HL-60 (cell line): ENCODE measurements at regions not wholly inside any gene's neighbourhood (a gene's known extent, or its start where the extent isn't known, plus 50 kb on each side); places are given as distances from the start of the nearest gene placed in this dataset.

ENCODE experiments used
- POLR2AphosphoS5 ChIP-seq: IDR thresholded peaks from 2 replicates; pipeline ENCODE4 v1.6.1; 2012; ENCODE audit warnings: low read depth
- REST ChIP-seq: IDR thresholded peaks from 2 replicates; pipeline ENCODE4 v1.6.1; 2012; ENCODE audit warnings: low read depth; ENCODE audit not compliant: insufficient replicate concordance

GRCh38 chr22:34841911-34842310 is 224.0 kb upstream of the ISX start:
- TF ChIP-seq REST, result no peak
- TF ChIP-seq POLR2AphosphoS5, result no peak
